ENCODE measurements at regions not wholly inside any gene's neighbourhood (a gene's known extent, or its start where the extent isn't known, plus 50 kb on each side); places are given as distances from the start of the nearest gene placed in this dataset.
"Not testable (repeated sequence)": the region's sequence is repeated elsewhere in the genome, so short reads cannot be mapped to it uniquely, and the experiment has no call there.

DNA sequence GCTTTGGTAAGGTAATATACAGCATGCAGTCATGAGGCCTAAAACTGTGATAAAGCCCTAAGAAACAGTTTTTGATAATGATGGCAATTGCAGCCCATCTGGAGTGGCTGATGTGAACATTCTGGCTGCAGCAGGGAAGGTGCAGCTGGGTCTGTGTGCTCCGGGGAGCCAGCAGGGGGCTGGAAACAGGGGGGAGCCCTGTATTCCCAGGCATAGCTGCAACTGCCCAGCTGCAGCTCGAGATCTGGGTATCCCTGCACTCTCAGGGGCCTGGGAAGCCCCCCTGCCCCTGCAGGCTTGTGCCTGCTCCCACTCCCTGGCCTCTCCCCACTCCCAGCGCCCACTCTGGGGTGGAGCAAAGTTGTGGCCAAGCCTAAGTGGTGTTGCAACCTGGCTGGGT, 95.6 kb downstream of the RRAGB start:
- DNase-seq, result no peak

DNA sequence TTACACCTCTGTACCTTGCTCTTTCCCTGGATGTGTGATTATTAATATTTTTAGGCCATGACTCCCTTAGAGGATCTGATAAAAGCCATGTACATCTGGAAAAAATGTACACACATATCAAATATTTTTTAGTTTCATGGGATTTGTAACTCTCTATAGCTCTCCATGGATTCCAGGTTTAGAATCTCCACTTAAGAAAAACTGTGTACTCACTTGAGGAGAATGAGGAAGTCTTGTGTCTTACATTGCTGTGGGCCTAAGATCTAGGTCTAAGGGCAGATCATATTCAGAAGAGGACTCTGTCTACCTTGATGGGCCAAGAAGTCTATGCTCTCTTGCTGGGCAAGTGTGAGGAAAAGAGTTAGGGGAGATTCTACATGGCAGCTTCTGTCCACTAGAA, 98.0 kb downstream of the RRAGB start:
- DNase-seq, result no peak

DNA sequence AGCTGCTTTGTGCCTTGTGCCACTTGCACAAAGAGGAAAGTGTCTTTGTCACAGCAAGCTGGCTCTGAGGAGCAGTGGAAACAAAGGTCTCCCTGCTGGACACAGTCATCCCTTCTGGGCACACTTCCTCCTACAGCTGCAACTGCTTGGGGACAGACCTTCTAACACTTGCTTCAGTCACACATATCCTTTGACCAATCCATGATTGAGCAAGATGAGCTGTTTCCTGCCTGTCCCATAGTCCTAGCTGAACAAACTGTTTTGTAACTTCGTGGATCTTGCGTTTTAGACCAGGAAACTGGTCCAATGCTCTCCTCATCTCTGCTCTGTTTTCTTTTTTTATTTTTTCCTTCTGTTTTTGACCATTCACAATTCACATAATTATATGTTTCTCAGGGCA, 98.5 kb downstream of the RRAGB start:
- DNase-seq, result no peak

DNA sequence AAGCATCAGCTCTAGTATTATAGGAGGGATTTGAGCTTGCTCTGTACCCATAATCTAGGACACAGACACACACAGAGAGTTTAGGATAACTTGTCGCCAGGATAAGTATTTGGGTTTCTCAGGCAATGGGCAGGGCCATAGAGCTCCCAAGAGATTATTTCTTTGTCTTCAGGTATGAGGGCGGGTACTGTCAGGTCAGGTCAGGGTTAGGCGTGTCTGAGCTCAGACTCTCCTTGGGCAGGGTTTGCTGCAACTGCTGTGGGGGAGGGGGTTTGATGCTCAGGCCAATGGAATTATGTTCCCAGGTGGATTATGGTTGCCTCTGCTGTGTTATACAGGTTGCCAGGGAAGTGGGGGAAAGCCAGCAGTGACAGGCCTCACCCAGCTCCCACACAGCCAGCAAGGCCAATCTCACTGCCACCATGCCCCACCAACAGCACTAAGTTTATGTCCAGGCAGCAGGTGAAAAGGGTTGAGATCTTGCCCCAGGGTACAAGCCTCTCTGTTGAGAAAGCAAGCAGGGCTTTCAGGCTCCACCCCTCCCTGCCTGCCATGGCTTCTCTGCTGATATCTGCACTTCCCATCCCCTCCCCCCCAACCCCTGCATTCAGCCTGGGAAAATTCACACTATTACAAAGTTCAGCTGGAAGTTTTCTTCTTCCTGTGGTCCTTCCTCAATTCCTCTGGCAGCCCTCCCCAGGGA, 101.3 kb downstream of the RRAGB start:
- DNase-seq, result no peak

DNA sequence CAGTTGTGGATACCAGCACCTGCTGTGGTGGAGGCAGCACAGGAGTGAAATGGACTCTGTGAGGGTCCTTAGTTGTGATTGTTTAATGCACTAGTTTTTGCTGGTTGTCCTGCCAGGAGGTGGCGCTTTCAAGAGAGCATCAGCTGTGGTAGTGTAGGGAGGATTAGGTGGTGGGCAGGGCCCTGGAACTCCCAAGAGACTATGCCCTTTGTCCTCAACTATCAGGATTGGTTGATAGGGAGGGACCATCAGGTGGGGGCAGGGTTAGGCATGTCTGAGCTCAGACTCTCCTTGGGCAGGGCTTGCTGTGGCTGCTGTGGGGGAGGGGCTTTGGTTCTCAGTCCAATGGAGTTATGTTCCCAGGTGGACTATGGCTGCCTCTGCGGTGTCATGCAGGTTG, 121.9 kb downstream of the RRAGB start:
- DNase-seq, result no peak

DNA sequence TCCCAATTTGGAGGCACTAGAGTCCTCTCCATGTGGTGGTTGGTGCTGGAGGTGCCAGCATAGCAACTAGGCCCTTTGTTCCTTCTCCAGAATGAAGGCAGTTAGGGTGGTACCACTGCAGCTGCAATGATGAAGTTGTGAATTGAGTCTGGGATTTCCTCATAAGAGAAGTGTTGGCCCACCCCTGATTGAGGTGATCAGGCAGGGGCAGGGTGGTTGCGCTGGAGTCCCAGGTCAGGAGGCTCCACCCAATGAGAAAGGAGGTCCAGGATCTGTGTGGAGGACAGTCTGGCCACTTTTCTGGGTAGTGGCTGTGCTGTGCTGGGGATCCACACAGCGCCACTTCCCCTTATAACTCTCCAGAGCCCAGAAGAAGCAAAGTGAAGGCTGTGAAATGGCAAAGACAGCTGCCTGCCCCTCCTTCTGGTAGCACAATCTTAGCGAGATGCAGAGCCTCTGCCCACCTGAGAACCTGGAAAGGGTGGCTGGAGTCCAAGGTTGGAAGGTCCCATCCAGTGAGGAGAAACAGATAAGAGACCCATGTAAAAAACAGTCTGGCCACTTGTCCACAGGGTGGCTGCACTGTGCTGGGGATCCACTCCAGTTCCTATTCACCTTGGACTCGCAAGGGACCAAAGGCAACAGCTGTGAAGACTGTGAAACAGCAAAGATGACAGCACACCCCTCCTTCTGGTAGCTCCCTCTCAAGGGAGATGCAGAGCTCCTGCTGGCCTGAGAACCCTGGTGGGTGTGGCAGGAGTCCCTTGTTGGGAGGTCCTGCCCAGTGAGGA, 124.6 kb downstream of the RRAGB start:
- no peak for DNase-seq

DNA sequence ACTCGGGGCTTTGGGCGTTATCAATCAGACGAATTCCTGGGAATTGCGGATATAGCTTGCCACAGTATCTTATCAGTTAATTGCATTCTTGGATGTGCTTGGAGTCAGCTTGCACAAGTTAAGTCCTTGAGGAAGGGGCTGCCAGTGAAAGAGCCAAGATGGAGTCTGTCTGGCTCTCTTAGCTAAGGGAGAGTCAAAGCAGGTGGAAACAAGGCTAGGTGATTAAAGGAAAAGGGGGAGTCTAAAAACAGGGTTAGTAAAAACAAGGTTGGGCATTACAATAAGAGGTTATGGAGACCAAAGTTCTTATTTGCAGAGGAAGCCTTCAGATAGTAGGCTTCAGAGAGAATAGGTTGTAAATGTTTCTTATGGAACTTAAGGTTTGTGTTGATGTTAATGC, 149.2 kb downstream of the RRAGB start:
- not testable (repeated sequence) for DNase-seq

DNA sequence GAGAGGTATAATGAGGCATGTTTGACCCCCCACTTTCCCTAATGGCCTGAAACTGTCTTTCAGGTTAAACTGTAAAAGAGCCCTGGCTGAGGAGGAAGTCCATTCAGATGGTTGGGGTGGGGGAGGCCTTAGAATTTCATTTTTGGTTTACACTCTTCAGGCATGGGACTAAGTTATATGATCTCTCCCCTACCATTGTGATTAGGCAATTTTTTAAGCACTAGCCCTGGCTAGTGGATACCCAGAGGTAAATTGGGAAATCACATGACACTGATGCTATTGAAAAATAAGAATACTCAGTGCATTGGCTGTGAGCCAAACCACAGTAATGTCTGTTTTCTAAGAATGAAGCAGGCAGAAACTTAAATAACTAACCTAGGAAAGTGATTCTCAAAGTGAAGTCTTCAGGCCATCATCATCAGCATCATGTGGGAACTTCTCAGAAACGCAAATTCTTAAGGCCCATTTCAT, 149.7 kb downstream of the RRAGB start:
- no peak for DNase-seq

DNA sequence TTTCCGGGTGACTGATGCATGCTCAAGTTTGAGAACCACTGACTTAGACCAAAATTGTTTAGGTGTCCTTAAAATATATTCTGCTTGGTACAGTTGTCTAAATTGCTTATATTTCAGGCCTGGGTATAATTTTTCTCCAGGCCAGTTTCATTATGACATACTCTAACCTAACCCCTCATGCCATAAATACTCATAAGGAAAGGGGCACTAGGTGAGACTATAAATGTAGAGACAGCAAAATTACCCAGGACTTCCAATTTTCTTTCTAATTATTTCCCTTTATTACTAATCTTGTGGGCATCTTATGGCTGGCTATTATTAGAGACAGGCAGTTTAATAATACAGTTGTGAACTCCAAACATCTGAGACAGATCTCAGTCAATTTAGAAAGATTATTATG, 150.2 kb downstream of the RRAGB start:
- no peak for DNase-seq

DNA sequence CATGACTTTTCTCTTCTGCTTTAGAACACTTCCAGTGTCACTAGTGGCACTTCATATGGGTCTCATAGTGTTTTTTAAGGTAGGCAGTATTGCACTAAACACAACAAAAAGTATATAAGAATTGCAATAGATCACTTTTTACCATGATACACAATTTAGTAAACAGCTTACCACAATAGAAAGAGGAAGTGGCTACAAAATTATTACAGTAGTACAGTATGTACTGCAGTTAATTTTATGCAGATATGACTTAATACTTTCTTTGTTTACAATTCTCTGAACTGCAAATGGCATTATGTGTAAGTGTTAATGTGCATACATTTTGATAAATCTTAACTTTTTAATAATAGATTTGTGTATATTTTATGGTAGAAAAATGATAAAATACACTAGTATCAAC, 157.3 kb downstream of the RRAGB start:
- DNase-seq, result no peak

DNA sequence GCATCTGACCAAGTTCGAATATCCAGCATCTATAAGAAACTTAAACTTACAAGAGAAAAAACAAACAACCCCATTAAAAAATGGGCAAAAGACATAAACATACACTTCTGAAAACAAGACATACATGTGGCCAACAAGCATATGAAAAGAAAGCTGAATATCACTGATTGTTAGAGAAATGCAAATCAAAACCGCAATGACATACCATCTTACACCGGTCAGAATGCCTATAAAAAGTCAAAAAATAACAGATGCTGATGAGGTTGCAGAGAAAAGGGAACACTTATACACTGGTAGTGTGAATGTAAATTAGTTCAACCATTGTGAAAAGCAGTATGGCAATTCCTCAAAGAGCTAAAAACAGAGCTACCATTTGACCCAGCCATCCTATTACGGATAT, 166.0 kb downstream of the RRAGB start:
- DNase-seq, result not testable (repeated sequence)

DNA sequence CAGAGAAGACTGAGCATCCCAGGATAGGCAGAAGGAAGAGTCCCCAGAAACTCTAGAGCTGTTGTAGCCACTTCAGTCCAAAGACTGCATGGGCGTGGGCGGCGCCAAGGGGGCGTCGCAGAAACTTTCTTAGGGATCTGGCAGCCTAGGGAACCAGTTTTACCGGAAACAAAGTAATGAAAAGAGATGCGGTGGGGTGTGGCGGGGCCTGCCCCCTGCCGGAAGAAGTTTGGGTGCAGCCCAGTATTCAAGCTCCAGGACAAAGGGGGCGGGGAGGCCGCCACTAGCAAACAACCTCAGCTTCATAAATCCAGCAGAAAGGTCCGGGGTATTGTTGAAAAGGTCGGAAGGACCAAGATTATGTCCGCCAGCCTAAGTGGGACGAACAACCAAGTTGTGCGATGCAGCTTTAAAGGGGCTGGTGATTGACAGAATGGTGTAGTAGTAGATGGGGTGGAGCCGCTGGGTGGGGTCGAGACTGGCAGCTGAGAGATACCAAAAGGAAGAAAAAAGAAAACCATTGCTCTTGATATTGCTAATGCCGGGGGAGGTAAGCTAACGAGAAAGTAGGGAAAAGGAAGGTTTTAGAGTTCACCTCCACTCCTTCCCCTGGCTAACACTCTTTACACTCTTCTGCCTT, 190.5 kb downstream of the RRAGB start:
- peak; percentile 42 for DNase-seq

DNA sequence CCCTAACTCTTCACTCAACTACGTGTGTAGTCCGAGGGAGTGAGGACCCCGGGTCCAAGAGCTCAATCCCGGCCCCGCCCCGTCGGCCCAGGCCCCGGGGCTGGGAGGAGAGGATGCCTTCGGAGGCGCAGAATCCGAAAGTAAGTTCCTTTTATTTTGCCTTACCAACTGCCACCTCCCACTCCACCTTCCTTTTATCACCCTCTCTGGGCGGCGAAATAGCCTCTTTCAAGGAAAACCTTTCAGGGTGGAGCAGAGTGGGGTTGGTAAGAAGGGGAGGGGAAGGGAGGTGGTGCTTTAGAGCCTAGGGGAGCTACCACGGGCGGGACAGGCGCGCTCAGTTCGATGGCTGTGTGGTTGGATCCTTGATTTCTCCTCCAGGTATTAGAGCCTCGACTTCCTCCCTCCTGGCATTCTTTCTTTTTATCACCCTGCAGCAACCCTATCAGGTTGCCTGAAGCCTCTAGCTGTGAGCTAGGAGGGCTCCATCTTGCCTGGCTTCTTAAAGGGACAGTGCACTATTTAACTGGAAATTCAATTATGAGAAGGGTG, 191.2 kb downstream of the RRAGB start:
- no peak for DNase-seq

DNA sequence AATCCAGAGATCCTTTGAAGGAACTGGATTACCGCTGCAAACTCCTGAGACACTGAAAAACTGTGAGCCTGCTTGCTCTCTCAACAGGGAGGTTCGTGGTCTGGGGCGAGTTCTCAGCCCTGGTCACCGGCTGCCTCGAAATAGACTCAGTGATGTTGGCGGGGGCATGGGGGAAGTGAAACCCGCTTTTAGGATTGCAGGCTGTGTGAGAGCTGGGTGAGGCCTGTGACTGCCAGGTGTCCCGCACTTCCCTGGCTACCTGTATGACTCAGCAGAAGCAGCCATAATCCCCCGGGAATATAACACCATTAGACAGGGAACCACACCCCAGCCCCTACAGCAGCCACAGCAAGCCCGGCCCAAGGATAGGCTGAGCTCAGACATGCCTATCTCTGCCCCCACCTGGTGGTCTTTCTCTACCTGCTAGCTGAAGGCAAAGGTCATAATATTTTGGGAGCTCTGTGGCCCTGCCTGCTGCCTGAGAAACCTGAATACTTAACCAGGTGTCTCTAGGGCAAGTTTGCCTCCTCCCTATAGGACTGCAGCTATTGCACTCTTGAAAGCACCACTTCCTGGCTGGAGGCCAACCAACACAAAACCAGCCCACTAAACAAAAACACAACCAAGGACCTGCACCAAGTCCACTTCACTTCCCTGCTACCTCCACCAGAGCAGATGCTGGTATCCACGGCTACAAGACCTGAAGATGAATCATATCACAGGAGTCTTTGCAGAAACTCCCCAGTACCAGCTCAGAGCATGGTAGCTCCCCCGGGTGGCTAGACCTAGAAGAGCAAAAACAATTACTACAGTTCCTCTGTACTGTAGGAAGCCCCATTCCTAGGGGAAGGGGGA, 202.0 kb downstream of the RRAGB start:
- no peak for DNase-seq

DNA sequence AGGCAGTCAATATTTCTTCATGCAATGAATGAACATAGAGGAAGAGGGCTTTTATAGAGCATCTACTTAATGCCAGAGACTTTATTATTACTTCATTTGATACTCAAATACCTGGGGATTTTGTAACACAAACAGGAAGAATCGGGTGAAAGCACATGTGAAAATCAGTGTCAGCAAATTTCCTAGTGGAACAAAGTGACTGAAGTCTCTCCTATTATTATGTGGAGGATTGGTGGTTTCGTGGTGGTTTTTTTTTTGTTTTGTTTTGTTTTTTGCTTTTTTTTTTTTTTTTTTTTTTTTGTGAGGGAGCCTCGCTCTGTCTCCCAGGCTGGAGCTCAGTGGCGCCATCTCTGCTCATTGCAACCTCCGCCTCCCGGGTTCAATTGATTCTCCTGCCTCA, 207.0 kb downstream of the RRAGB start:
- DNase-seq, result no peak

DNA sequence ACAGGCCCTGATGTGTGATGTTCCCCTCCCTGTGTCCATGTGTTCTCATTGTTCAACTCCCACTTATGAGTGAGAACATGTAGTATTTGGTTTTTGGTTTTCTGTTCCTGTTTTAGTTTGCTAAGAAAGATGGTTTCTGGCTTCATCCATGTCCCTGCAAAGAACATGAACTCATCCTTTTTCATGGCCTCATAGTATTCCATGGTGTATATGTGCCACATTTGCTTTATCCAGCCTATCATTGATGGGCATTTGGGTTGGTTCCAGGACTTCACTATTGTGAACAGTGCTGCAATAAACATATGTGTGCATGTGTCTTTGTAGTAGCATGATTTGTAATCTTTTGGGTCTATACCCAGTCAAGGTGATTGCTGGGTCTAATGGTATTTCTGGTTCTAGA, 211.0 kb downstream of the RRAGB start:
- DNase-seq, result not testable (repeated sequence)
